ENCODE measurements at regions not wholly inside any gene's neighbourhood (a gene's known extent, or its start where the extent isn't known, plus 50 kb on each side); places are given as distances from the start of the nearest gene placed in this dataset.

GRCh38 chr4:125773502-125773901 is 458.7 kb downstream of the FAT4 start:
- TF ChIP-seq YY1 (IDR thresholded peaks at IDR 0.05; ENCODE audit: insufficient read depth, insufficient read length) (no peak), ZNF274 (IDR thresholded peaks at IDR 0.05; ENCODE audit: low read depth, low read length) (no peak), SUZ12 (IDR thresholded peaks at IDR 0.05; ENCODE audit: extremely low read depth, insufficient read depth, insufficient read length) (no peak)
